SK-N-MC (cell line): ENCODE measurements at regions not wholly inside any gene's neighbourhood (a gene's known extent, or its start where the extent isn't known, plus 50 kb on each side); places are given as distances from the start of the nearest gene placed in this dataset.

Experiments used
- EZH2 ChIP-seq: fragments of 200-600 bp; sonication (generic); IDR thresholded peaks from one replicate; pipeline ENCODE4 v1.6.1; 2017; ENCODE audit warnings: antibody characterized with exemption
- FOXP2 ChIP-seq: optimal IDR thresholded peaks from 2 replicates; pipeline ENCODE3; 2011; ENCODE audit warnings: mild to moderate bottlenecking, moderate library complexity; ENCODE audit not compliant: insufficient read depth; ENCODE audit errors: extremely low read length, control extremely low read depth
- POLR2AphosphoS5 ChIP-seq: IDR thresholded peaks from 2 replicates; pipeline ENCODE4 v1.6.1; 2012; ENCODE audit warnings: mild to moderate bottlenecking, low read depth, low read length, borderline replicate concordance

- TF ChIP-seq POLR2AphosphoS5 (no peak), EZH2 (no peak), FOXP2 (no peak)
Measured at GRCh38 chr6:16956361-16956760, 145.5 kb upstream of the STMND1 start.
